ENCODE measurements at regions not wholly inside any gene's neighbourhood (a gene's known extent, or its start where the extent isn't known, plus 50 kb on each side); places are given as distances from the start of the nearest gene placed in this dataset.

GRCh38 chr11:112634551-112634950 is 326.7 kb upstream of the NCAM1 start:
- Mint-ChIP-seq H3K9me3 (peaks cover 0 to 12% (median 4%) of the 10 kb centered on the region in 11 donors), H3K27me3 (peaks cover 8 to 55% (median 41%) of the 10 kb centered on the region in 5 donors), H3K27ac (no peak overlapping the region), H3K4me3 (no peak overlapping the region), H3K36me3 (no peaks in the 10 kb centered on the region), H3K4me1 (peaks cover 0 to 3% (median 0%) of the 10 kb centered on the region in 7 donors)
- Histone ChIP-seq H3K9me3 (ENCODE audit: control insufficient read depth in 2 of 3, low read length in 3 of 3) (no peaks in the 10 kb centered on the region), H3K36me3 (ENCODE audit: control insufficient read depth in 2 of 3, insufficient read depth in 3 of 3, low read length in 3 of 3) (no peaks in the 10 kb centered on the region), H3K27ac (ENCODE audit: low read depth, low read length) (no peak overlapping the region), H3K27me3 (ENCODE audit: control insufficient read depth in 2 of 2, insufficient read depth in 2 of 2, low read length in 2 of 2) (no peaks in the 10 kb centered on the region), H3K4me1 (ENCODE audit: control insufficient read depth in 2 of 2, insufficient read depth in 2 of 2, low read length in 2 of 2) (no peaks in the 10 kb centered on the region), H3K4me3 (ENCODE audit: low read length) (no peak overlapping the region)
- POLR2A ChIA-PET = no interaction called here
- intact Hi-C loops (cut with micrococcal nuclease) = no loop called here
- DNase-seq (no peak), ATAC-seq (no peak)
- CTCF ChIA-PET = no interaction called here

- ATAC-seq (no peak), DNase-seq (no peak)
- Mint-ChIP-seq H3K27ac (no peak overlapping the region), H3K9me3 (peaks cover 0 to 18% (median 4%) of the 10 kb centered on the region in 11 donors), H3K4me3 (no peak overlapping the region), H3K27me3 (peaks cover 8 to 60% (median 41%) of the 10 kb centered on the region in 5 donors), H3K4me1 (peaks cover 0 to 3% (median 0%) of the 10 kb centered on the region in 7 donors), H3K36me3 (no peaks in the 10 kb centered on the region)
- Histone ChIP-seq H3K4me1 (ENCODE audit: control insufficient read depth in 2 of 2, insufficient read depth in 2 of 2, low read length in 2 of 2) (no peaks in the 10 kb centered on the region), H3K9me3 (ENCODE audit: control insufficient read depth in 2 of 3, low read length in 3 of 3) (no peaks in the 10 kb centered on the region), H3K27me3 (ENCODE audit: control insufficient read depth in 2 of 2, insufficient read depth in 2 of 2, low read length in 2 of 2) (no peaks in the 10 kb centered on the region), H3K27ac (ENCODE audit: low read depth, low read length) (no peak overlapping the region), H3K36me3 (ENCODE audit: control insufficient read depth in 2 of 3, insufficient read depth in 3 of 3, low read length in 3 of 3) (no peaks in the 10 kb centered on the region), H3K4me3 (ENCODE audit: low read length) (no peak overlapping the region)
- CTCF ChIA-PET = no interaction called here
- POLR2A ChIA-PET = no interaction called here
- intact Hi-C loops (cut with micrococcal nuclease) = no loop called here
Measured at GRCh38 chr11:112634995-112635737, 326.1 kb upstream of the NCAM1 start.

GRCh38 chr11:112637076-112637475 is 324.1 kb upstream of the NCAM1 start:
- no peak overlapping the region for H3K27ac Mint-ChIP-seq
- no peak for DNase-seq
- no peak overlapping the region for H3K4me3 ChIP-seq (ENCODE audit: low read length)
- H3K4me3 Mint-ChIP-seq = no peak overlapping the region
- no peaks in the 10 kb centered on the region for H3K9me3 ChIP-seq (ENCODE audit: control insufficient read depth in 2 of 3, low read length in 3 of 3)
- no peaks in the 10 kb centered on the region for H3K4me1 ChIP-seq (ENCODE audit: control insufficient read depth in 2 of 2, insufficient read depth in 2 of 2, low read length in 2 of 2)
- H3K4me1 Mint-ChIP-seq = no peaks in the 10 kb centered on the region
- ATAC-seq = no peak
- CTCF ChIA-PET = no interaction called here
- intact Hi-C loops (cut with micrococcal nuclease) = no loop called here
- H3K27me3 Mint-ChIP-seq = peaks cover 6 to 62% (median 35%) of the 10 kb centered on the region in 5 donors
- H3K36me3 Mint-ChIP-seq = peaks cover 0 to 4% (median 0%) of the 10 kb centered on the region in 5 donors
- H3K27ac ChIP-seq (ENCODE audit: low read depth, low read length) = no peak overlapping the region
- POLR2A ChIA-PET = no interaction called here
- H3K36me3 ChIP-seq (ENCODE audit: control insufficient read depth in 2 of 3, insufficient read depth in 3 of 3, low read length in 3 of 3) = no peaks in the 10 kb centered on the region
- peaks cover 0 to 37% (median 14%) of the 10 kb centered on the region in 11 donors for H3K9me3 Mint-ChIP-seq
- no peaks in the 10 kb centered on the region for H3K27me3 ChIP-seq (ENCODE audit: control insufficient read depth in 2 of 2, insufficient read depth in 2 of 2, low read length in 2 of 2)

- H3K4me3 ChIP-seq (ENCODE audit: low read length) = no peak overlapping the region
- no peak overlapping the region for H3K27ac ChIP-seq (ENCODE audit: low read depth, low read length)
- H3K9me3 Mint-ChIP-seq = peaks cover 2 to 43% (median 16%) of the 10 kb centered on the region in 11 donors
- H3K27me3 Mint-ChIP-seq = peaks cover 3 to 60% (median 35%) of the 10 kb centered on the region in 5 donors
- no peaks in the 10 kb centered on the region for H3K4me1 ChIP-seq (ENCODE audit: control insufficient read depth in 2 of 2, insufficient read depth in 2 of 2, low read length in 2 of 2)
- H3K4me1 Mint-ChIP-seq = no peaks in the 10 kb centered on the region
- H3K36me3 Mint-ChIP-seq = peaks cover 0 to 6% (median 0%) of the 10 kb centered on the region in 5 donors
- POLR2A ChIA-PET = no interaction called here
- ATAC-seq (no peak), DNase-seq (no peak)
- CTCF ChIA-PET = no interaction called here
- H3K27ac Mint-ChIP-seq = no peak overlapping the region
- H3K27me3 ChIP-seq (ENCODE audit: control insufficient read depth in 2 of 2, insufficient read depth in 2 of 2, low read length in 2 of 2) = no peaks in the 10 kb centered on the region
- H3K4me3 Mint-ChIP-seq = no peak overlapping the region
- no peaks in the 10 kb centered on the region for H3K9me3 ChIP-seq (ENCODE audit: control insufficient read depth in 2 of 3, low read length in 3 of 3)
- intact Hi-C loops (cut with micrococcal nuclease) = no loop called here
- H3K36me3 ChIP-seq (ENCODE audit: control insufficient read depth in 2 of 3, insufficient read depth in 3 of 3, low read length in 3 of 3) = no peaks in the 10 kb centered on the region
Measured at GRCh38 chr11:112637876-112638275, 323.3 kb upstream of the NCAM1 start.

GRCh38 chr11:112639469-112639868 is 321.8 kb upstream of the NCAM1 start:
- H3K9me3 ChIP-seq (ENCODE audit: control insufficient read depth in 2 of 3, low read length in 3 of 3) = no peaks in the 10 kb centered on the region
- Mint-ChIP-seq H3K36me3 (peaks cover 0 to 9% (median 0%) of the 10 kb centered on the region in 5 donors), H3K9me3 (peaks cover 2 to 53% (median 17%) of the 10 kb centered on the region in 11 donors), H3K4me1 (no peaks in the 10 kb centered on the region), H3K4me3 (no peak overlapping the region), H3K27ac (no peak overlapping the region), H3K27me3 (peaks cover 3 to 53% (median 24%) of the 10 kb centered on the region in 5 donors)
- ChIA-PET CTCF (no interaction called here), POLR2A (no interaction called here)
- H3K27ac ChIP-seq (ENCODE audit: low read depth, low read length) = no peak overlapping the region
- H3K4me3 ChIP-seq (ENCODE audit: low read length) = no peak overlapping the region
- ATAC-seq (no peak), DNase-seq (no peak)
- no peaks in the 10 kb centered on the region for H3K4me1 ChIP-seq (ENCODE audit: control insufficient read depth in 2 of 2, insufficient read depth in 2 of 2, low read length in 2 of 2)
- no peaks in the 10 kb centered on the region for H3K36me3 ChIP-seq (ENCODE audit: control insufficient read depth in 2 of 3, insufficient read depth in 3 of 3, low read length in 3 of 3)
- H3K27me3 ChIP-seq (ENCODE audit: control insufficient read depth in 2 of 2, insufficient read depth in 2 of 2, low read length in 2 of 2) = no peaks in the 10 kb centered on the region
- intact Hi-C loops (cut with micrococcal nuclease) = no loop called here

GRCh38 chr11:112643416-112643815 is 317.8 kb upstream of the NCAM1 start:
- Histone ChIP-seq H3K4me1 (ENCODE audit: control insufficient read depth in 2 of 2, insufficient read depth in 2 of 2, low read length in 2 of 2) (no peaks in the 10 kb centered on the region), H3K4me3 (ENCODE audit: low read length) (no peak overlapping the region), H3K27ac (ENCODE audit: low read depth, low read length) (no peak overlapping the region), H3K36me3 (ENCODE audit: control insufficient read depth in 2 of 3, insufficient read depth in 3 of 3, low read length in 3 of 3) (no peaks in the 10 kb centered on the region), H3K27me3 (ENCODE audit: control insufficient read depth in 2 of 2, insufficient read depth in 2 of 2, low read length in 2 of 2) (no peaks in the 10 kb centered on the region), H3K9me3 (ENCODE audit: control insufficient read depth in 2 of 3, low read length in 3 of 3) (no peaks in the 10 kb centered on the region)
- DNase-seq = no peak
- Mint-ChIP-seq H3K4me1 (no peaks in the 10 kb centered on the region), H3K27me3 (peaks cover 0 to 39% (median 26%) of the 10 kb centered on the region in 5 donors), H3K9me3 (peaks cover 2 to 60% (median 15%) of the 10 kb centered on the region in 11 donors), H3K36me3 (peaks cover 0 to 9% (median 0%) of the 10 kb centered on the region in 5 donors), H3K27ac (no peak overlapping the region), H3K4me3 (no peak overlapping the region)
- POLR2A ChIA-PET = no interaction called here
- intact Hi-C loops (cut with micrococcal nuclease) = no loop called here
- CTCF ChIA-PET = no interaction called here
- ATAC-seq = no peak
